Endometrial microvascular endothelial cells (primary cell): ENCODE measurements at regions not wholly inside any gene's neighbourhood (a gene's known extent, or its start where the extent isn't known, plus 50 kb on each side); places are given as distances from the start of the nearest gene placed in this dataset.

ENCODE experiments used
- in situ Hi-C: cut with HindIII; loops from 2 replicates; pipeline ENCODE4 v1.10.0; 2017; ENCODE audit warnings: low sequenced_read_pairs, low pct_unique_long_range_greater_than_20kb; ENCODE audit errors: inconsistent ontology term

DNA sequence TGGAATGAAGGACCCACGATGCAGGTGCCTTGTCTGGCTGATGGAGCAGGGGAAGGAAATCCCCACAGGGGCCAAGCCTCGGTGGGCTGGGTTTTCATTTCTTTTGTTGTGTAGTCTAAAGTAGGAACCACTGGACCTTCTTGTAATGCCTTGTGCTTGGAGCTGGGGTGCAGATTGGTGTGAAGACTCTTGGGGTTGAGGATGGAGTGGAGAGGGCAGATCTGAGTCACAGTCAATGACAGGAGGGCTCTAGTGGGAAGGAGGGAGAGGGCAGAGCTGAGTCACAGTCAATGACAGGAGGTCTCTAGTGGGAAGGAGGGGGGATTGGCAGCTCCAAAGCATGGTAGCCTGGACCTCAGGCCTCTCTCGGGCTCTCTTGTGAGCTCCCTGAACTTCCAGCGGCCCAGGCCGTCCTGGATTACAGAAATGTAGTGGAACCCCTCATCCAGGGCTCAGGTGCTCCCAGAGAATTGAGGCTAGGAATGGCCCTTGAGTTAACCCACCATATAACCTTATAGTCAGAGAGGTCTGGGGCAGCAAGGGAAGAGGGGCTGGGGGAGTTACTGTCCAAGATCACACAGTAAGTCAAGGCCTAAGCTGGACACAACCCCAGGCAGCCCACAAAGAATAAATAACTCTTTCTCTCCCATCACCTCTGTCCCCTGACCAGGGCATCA is 313.8 kb downstream of the MATN1 start:
- in situ Hi-C loops: no loop called here

GRCh38 chr1:30407865-30408580 is 315.4 kb downstream of the MATN1 start:
- in situ Hi-C loops: no loop called here

DNA sequence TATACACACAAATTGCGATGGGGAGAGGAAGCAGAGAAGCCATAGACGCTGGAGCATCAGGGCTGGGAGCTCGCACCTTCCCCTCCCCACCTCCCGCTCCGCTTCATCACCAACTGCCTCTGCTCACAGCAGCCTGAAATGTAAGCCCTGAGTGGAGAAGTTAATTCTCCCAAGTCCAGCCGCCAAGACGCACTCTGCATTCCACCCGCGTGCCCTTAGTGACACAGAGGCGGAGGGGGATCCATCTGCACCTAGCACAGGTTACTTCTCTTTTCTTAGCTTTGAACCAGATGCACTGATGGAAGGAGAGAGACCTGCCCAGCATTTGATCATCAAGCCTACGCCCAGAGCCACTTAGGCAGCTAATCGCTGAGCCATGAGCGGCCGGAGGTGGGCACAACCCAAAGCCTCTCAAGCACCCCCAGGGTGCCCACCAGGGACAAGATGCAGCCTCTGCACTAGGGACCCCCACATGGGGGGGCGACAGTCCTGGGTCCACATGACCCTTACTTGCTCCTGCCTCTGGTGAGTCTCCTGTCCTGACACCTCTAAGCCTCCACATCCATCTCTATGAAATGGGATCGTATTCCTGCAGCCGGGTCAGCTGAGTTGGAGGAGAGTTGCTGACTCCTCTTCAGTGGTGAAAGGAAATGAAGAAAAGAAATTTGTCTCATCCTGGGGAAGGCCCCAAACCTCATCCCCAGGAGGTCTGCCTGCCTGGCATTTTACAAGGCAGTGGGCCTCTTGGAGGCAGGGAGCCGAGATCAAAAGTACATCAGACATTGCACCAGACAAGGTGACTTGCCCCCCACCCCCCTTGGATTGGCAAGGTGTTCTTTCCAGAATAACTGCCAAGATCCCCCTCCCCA is 316.2 kb downstream of the MATN1 start:
- in situ Hi-C loops: no loop called here

- in situ Hi-C loops: no loop called here
Observed at GRCh38 chr1:30405631-30406212, 317.7 kb downstream of the MATN1 start.

GRCh38 chr1:30405081-30405480 is 318.3 kb downstream of the MATN1 start:
- in situ Hi-C loops: no loop called here

DNA sequence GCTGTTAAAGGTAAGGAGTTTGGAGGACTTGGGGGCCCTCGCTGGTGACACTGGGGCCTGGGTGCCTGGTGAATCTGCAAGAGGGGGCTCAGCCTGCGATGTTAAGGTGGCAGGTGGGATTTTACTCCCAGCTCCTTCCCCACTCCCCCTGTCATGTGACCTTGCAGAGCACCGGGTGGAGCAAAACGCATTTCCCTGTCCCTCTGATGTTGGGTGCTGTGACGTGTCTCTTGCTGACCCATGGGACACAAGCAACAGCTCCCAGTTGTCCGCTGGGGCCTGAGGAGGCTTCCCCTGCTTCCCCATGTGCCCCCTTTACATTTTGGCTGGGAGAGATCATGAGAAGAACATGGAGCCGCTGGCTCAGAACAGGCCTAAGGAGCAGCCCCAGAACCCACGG is 319.0 kb downstream of the MATN1 start:
- in situ Hi-C loops: no loop called here

GRCh38 chr1:30403726-30404125 is 319.7 kb downstream of the MATN1 start:
- in situ Hi-C loops: no loop called here

DNA sequence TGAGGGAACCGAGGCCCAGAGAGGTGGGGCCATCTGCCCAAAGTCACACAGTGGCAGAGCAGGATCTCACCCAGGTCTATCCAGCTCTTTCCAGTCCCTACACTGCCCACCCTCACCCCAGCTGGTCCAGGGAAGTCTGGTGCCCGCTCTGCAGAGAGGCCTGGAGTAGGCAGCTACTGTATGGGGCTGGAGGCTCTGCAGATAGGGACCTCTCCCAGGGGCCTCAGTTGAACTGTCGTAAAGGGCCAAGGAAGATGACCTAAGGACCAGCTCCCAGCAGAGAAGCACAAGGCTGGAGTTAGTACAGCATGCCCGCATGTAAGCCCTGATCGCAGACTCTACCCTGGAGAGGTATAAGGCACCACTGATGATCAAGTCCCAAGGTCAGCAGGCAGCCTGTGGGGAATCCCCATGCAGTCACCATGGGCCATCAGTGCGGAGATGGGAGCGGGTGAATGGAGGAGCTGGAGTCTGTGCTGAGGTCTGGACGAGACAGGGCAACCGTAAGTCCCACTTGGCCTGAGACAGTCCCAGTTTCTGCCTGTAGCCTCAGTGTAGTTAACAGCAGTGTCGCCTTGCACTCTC is 320.2 kb downstream of the MATN1 start:
- in situ Hi-C loops: no loop called here

DNA sequence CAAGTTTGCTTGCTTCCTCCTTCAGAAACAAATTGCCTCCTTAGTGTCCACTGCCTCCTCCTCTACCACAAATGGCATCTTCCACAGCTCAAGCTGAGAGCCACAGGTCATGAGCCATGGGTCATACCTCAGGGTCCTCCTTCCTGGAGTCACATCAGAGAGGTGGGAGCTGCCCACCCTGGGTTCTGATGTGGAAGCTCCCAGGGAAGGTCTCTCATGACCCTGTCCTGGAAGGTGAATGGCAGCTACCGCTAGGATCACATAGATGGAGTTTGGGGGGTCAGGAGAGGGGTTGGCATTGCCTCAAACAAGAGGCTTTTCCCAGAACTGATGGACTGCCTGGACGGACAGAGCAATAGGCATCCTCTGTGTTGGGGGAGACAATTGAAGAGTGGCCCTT is 321.4 kb downstream of the MATN1 start:
- in situ Hi-C loops: no loop called here

DNA sequence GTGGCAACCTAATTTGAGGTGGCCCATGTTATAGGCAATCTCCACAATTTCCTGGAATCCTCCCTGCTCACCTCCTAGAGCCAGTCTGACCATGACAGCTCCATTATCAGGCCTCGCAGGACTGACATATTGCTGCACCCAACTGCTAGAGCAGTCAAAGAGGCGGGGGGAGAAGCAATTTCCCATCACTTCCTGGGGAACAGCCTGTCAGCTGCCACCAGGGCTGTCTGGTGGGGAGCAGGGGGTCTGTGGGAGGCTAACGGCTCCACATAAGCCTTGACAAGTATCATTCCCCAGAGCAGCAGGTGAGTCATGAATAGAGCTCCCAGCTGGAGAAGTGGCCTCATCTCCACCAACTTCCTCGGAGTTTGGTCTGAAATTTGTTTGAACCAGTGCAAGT is 322.9 kb downstream of the MATN1 start:
- in situ Hi-C loops: no loop called here

DNA sequence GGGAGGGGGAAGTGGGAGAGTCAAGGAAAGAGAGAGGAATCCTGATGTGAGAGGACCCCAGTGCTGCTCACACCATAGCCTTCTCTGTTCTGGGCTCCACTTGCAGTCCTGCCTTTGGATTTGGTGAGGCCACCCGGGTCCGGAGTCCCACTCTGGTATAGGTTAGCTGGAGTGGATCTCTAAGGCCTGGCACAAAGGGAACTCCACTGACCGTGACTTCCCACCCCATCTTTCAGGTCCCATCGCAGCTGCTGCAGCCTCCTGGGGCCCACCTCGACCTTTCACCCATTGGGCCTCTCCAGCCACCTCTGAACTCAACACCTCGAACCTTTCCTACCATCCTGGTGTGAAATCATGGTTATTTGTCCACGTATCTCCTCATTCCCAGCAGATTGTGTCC is 324.4 kb downstream of the MATN1 start:
- in situ Hi-C loops: no loop called here

DNA sequence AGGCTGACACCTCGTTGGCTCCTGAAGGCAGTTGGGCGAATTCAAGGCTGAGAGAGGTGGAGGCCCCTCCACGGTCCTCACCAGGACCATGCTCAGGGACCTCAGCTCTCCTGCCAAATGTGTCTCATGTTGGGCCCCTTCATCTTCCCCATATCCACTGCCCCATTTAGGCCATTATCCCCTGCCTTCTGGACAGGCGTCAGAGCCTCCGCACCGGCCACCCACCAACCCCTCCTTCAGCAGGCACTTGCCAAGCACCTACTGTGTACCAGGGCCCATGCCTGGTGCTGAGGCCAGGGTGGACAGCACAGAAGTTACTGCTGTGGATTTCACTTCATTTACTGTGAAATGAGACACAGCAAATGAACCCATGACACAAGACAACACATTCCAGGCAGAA is 325.8 kb downstream of the MATN1 start:
- in situ Hi-C loops: no loop called here

DNA sequence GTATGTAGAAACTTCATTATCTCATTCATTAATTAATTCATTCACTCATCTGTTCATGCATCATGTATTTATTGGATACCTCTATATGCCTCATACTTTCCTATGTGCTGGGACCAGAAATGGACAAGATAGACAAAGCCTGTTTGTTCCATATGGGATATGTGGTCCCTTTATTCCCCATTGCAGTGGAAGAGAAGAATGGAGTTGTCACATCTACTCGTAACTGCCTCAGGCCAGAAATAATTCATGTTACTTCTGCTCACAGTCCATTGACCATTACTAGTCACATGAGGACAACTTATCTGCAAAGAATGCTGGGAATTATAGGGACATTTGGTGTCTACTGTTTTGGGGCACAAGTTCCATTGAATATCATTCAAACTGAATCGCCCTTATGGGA is 327.8 kb downstream of the MATN1 start:
- in situ Hi-C loops: no loop called here

DNA sequence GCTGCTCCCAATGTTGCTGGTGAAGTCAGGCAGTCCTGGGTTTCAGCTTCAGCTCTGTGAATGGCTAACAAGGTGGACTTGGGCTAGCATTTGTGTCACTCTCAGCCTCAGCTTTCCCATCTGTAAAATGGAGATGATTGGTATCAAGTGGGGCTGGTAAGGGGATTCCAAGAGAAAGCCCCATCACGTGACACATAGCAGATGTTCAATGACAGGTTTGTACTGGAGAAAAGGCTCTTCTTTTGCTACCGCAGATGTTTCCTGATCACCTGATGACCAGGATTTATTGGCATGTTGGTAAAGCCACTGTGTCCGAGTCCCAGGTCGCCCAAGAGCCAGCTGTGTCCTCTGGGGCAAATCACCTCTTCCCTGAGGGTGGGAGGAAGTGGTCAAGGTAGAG is 335.0 kb downstream of the MATN1 start:
- in situ Hi-C loops: no loop called here

GRCh38 chr1:30386156-30386926 is 337.0 kb downstream of the MATN1 start:
- in situ Hi-C loops: no loop called here

DNA sequence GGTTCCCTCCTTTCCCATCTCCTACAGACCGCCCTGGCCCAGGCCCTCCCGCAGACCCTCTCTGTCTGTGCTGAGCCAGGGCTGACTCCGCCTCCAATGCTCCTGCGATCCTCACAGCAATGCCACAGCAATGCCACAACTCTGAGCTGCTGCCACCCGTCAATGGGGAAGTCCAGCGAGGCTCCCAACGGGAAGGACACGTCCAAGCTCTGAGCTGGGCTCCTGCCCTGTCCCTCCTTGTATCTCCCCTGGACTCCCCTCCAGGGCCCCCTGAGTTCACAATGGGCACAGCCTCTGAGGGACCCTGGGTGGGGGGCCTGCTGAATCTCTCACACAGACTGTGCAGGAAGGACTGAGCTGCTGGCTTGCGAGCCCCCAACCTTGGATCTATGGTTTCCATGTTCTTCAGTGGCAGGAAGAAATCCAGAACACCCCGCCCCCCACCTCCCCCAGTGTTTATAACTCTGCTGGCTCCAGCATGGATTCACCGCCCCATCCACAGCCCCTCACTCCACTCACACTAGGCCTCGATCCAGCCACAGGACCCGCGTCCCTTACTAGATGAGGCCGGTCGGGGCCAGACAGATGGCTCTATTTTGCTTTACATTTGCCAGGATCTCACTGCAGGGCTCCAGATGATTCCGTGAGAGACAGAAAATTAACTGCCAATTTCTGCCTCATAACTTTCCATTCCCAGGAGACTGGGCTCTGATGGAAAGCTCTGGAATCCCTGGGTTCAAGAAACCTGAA is 338.0 kb downstream of the MATN1 start:
- in situ Hi-C loops: no loop called here

- in situ Hi-C loops: no loop called here
Observed at GRCh38 chr1:30384286-30385245, 338.8 kb downstream of the MATN1 start.
